Heart left ventricle (tissue), 16 donors: ENCODE measurements at regions not wholly inside any gene's neighbourhood (a gene's known extent, or its start where the extent isn't known, plus 50 kb on each side); places are given as distances from the start of the nearest gene placed in this dataset.

Experiments used
- ATAC-seq, 4 donors: fragments of 200-7000 bp; cut with Tn5 transposase; one replicate each; pipeline ENCODE4 v1.9.1; 2020 to 2022; ENCODE audit warnings: moderate library complexity in 4 of 4, mild to moderate bottlenecking in 3 of 4, moderate number of reproducible peaks in 1 of 4
- DNase-seq, 5 donors: peaks; one replicate each; pipeline ENCODE4 v3.0.0-alpha.2; 2020
- H3K27ac ChIP-seq, 12 donors: fragments of 200-600 bp; sonication (generic) in 4 of 12; one replicate each; pipeline versions ENCODE4 v1.5.0 to v1.8.0; 2016 to 2022; ENCODE audit warnings: mild to moderate bottlenecking in 2 of 12
- H3K27me3 ChIP-seq, 9 donors: fragments of 200-600 bp; sonication (generic) in 2 of 9; one replicate each; pipeline versions ENCODE4 v1.5.1 to v1.8.0; 2016 to 2022; ENCODE audit warnings: mild to moderate bottlenecking in 3 of 9
- H3K36me3 ChIP-seq, 9 donors: fragments of 200-600 bp; sonication (generic) in 2 of 9; one replicate each; pipeline versions ENCODE4 v1.5.0 to v1.8.0; 2018 to 2022; ENCODE audit warnings: mild to moderate bottlenecking in 2 of 9
- H3K4me1 ChIP-seq, 12 donors: fragments of 200-600 bp; sonication (generic) in 4 of 12; one replicate each; pipeline versions ENCODE4 v1.5.0 to v1.8.0; 2016 to 2022; ENCODE audit warnings: mild to moderate bottlenecking in 3 of 12
- H3K4me3 ChIP-seq, 12 donors: fragments of 200-600 bp; sonication (generic) in 4 of 12; one replicate each; pipeline versions ENCODE4 v1.5.0 to v1.8.0; 2017 to 2022; ENCODE audit warnings: mild to moderate bottlenecking in 9 of 12, moderate library complexity in 4 of 12
- H3K9me3 ChIP-seq, 12 donors: fragments of 200-600 bp; sonication (generic) in 4 of 12; one replicate each; pipeline versions ENCODE4 v1.5.0 to v1.8.0; 2016 to 2022; ENCODE audit warnings: mild to moderate bottlenecking in 1 of 12
- CTCF ChIP-seq, 12 donors: fragments of 200-600 bp; sonication (generic) in 4 of 12; IDR thresholded peaks; one replicate each; pipeline versions ENCODE4 v1.5.0 to v1.8.0; 2018 to 2022; ENCODE audit warnings: antibody characterized with exemption in 12 of 12, mild to moderate bottlenecking in 5 of 12
- POLR2A ChIP-seq, 2 donors: fragments of 450-650 bp; IDR thresholded peaks; one replicate each; pipeline ENCODE4 v1.6.1; 2017; ENCODE audit warnings: antibody characterized with exemption in 2 of 2, mild to moderate bottlenecking in 2 of 2, moderate library complexity in 2 of 2
- WGBS, 4 donors: extraction: QIAGEN DNeasy Blood & Tissue Kit in 2 of 4; methylation state at CpG; one replicate each; pipeline versions ENCODE4 v1.1.5 to v1.1.7; 2013 to 2018; 5-methylcytosine and 5-hydroxymethylcytosine counted together
- intact Hi-C, 10 donors: fragments of 100-400 bp; cut with DNase I; formaldehyde crosslinking; loops; one replicate each; pipeline versions ENCODE4 v1.11.1 to v1.14.2; 2022
- donor health status: ischemic (EF 13 %, LVEDD 7.1; RV severe dilation, severe dysfunction).
- donor health status: healthy with polysubstance abuse.
- donor health status: DM: no; HTN: yes; CAD: no.
- donor health status: DM: no; HTN: no; CAD: no.
- donor health status: ischemic (EF 25% LVEDD 6.9; RV normal size, moderate dysfunction).
- donor health status: ischemic (EF 25% LVEDD 5.7; RV mildly dilated, moderate dysfunction).
- donor health status: healthy.
- donor health status: DM: yes; HTN: yes; CAD: no.
- donor health status: ischemic (EF 35%, LVEDD 5.7; RV mildly dilated, moderate dysfunction).
- donor health status: nonischemic (EF 11% LVEDD 7.7; RV severe dilation, severe dysfunction).
- donor health status: DM: yes; HTN: yes; CAD: no.
- donor health status: PGD.
- donor health status: ischemic (EF 29% LVEDD 5.4; RV normal size, mild dysfunction).
- donor health status: nonischemic (EF 23%, LVEDD 6.1; RV moderate dilation, normal function).

- Histone ChIP-seq H3K4me3 (no peak overlapping the region), H3K4me1 (no peaks in the 10 kb centered on the region), H3K36me3 (no peaks in the 10 kb centered on the region), H3K9me3 (peaks cover 0 to 7% (median 0%) of the 10 kb centered on the region in 12 donors), H3K27me3 (no peaks in the 10 kb centered on the region), H3K27ac (no peak overlapping the region)
- ATAC-seq = no peak
- no peak for DNase-seq
- intact Hi-C loops = no loop called here
- no peak for TF ChIP-seq CTCF (IDR thresholded peaks at IDR 0.05)
- TF ChIP-seq POLR2A (IDR thresholded peaks at IDR 0.05) = no peak
- WGBS, 4 donors = 53 to 75% (median 71%) methylated on average over 2 of the region's 2 CpGs
These were observed 927.8 kb upstream of the NRXN1 start for GRCh38 chr2:51959696-51960095.

DNA sequence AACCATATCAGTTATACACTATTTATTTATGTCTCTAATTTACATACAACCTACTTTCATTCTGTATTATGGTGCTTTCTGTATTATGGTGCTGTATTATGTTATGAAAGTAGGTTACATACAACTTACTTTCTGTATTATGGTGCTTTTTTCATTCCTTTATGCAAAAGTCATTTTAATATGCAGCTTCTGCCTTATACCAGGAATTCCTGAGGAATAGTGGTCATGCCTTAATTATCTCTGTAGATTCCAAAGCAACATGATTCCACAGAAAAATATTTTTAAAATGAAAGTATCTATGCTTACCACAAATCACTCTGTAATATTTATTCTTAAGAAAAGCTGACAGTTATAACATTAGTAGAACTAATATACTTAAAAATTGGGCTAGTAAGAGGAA, 922.0 kb upstream of the NRXN1 start:
- Histone ChIP-seq H3K36me3 (no peaks in the 10 kb centered on the region), H3K27ac (no peak overlapping the region), H3K4me1 (no peaks in the 10 kb centered on the region), H3K9me3 (peaks cover 0 to 17% (median 3%) of the 10 kb centered on the region in 12 donors), H3K4me3 (no peak overlapping the region), H3K27me3 (no peaks in the 10 kb centered on the region)
- ATAC-seq (no peak), DNase-seq (no peak)
- intact Hi-C loops = loop anchor here in 1 of 10 donors (5.0 kb wide), 1 partner anchor 68 kb away; no protein-coding TSS in a partner anchor
- TF ChIP-seq POLR2A (IDR thresholded peaks at IDR 0.05) (no peak), CTCF (IDR thresholded peaks at IDR 0.05) (no peak)

DNA sequence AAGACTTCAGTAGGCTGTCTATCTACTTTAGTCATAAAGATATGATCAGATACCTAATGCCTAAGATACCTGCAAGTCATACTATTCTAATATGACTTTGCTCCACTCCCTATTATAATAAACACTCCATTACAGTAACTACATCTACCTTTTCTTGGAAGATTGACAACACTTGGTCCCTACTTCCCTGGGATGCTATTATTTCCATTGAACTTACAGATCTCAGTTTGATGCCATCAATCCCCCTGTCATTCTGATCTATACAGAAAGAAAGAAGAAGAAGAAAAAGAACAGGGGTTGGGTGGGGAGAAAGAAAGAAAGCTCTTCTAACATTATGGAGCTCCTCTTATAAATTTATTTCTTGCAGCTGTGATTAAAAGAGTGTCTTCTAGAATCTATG, 889.1 kb upstream of the NRXN1 start:
- intact Hi-C loops = no loop called here
- no peak overlapping the region for H3K4me3 ChIP-seq
- ATAC-seq = no peak

DNA sequence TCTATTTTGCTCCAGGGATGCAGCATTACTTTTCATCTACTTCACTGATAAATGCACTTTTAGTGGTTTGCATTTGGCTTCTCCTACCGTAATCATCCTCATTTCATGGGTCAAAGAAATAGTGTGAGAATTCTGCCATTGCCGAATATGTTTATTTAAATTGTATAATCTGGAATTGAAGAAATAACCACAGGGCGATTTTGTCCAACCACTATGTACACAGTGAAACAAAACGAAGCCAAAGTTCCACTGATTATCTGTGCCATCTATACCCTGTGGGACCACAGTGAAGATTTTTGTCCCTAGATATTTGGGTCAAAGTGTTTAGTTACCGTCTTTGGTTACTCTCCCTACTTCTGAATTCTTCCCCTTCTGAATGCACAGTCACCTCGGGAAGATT, 888.6 kb upstream of the NRXN1 start:
- Histone ChIP-seq H3K4me3 (no peak overlapping the region), H3K27ac (no peak overlapping the region), H3K27me3 (no peaks in the 10 kb centered on the region), H3K36me3 (no peaks in the 10 kb centered on the region), H3K9me3 (peaks cover 0 to 34% (median 3%) of the 10 kb centered on the region in 12 donors), H3K4me1 (no peaks in the 10 kb centered on the region)
- ATAC-seq (no peak), DNase-seq (no peak)
- TF ChIP-seq POLR2A (IDR thresholded peaks at IDR 0.05) (no peak), CTCF (IDR thresholded peaks at IDR 0.05) (no peak)
- intact Hi-C loops = no loop called here
- WGBS, 4 donors = 71 to 93% (median 78%) methylated on average over 6 of the region's 6 CpGs

More for the DNA sequence above, 889.1 kb upstream of the NRXN1 start:
- Histone ChIP-seq H3K36me3 (no peaks in the 10 kb centered on the region), H3K27me3 (no peaks in the 10 kb centered on the region), H3K27ac (no peak overlapping the region), H3K4me1 (no peaks in the 10 kb centered on the region), H3K9me3 (peaks cover 0 to 31% (median 0%) of the 10 kb centered on the region in 12 donors)
- no peak for DNase-seq
- TF ChIP-seq CTCF (IDR thresholded peaks at IDR 0.05) (no peak), POLR2A (IDR thresholded peaks at IDR 0.05) (no peak)
